Adipocyte (in vitro differentiated cells): ENCODE measurements at regions not wholly inside any gene's neighbourhood (a gene's known extent, or its start where the extent isn't known, plus 50 kb on each side); places are given as distances from the start of the nearest gene placed in this dataset.
"Not testable (repeated sequence)": the region's sequence is repeated elsewhere in the genome, so short reads cannot be mapped to it uniquely, and the experiment has no call there.

Experiments
- DNase-seq: peaks from one replicate; pipeline ENCODE4 v3.0.0-alpha.2; 2015; ENCODE audit warnings: low read depth
- H3K27me3 ChIP-seq: replicated peaks from 2 replicates; pipeline ENCODE4 v1.7.0; 2013; ENCODE audit warnings: mild to moderate bottlenecking, low read length, moderate library complexity; ENCODE audit not compliant: control insufficient read depth, insufficient read depth
- H3K36me3 ChIP-seq: 2 replicates; pipeline ENCODE4 v1.7.0; 2013; ENCODE audit warnings: low read length, mild to moderate bottlenecking, moderate library complexity; ENCODE audit not compliant: control insufficient read depth, insufficient read depth, severe bottlenecking
- H3K4me1 ChIP-seq: 2 replicates; pipeline ENCODE4 v1.7.0; 2013; ENCODE audit warnings: mild to moderate bottlenecking, low read length, moderate library complexity; ENCODE audit not compliant: control insufficient read depth, insufficient read depth
- H3K4me3 ChIP-seq: 2 replicates; pipeline ENCODE4 v1.7.0; 2013; ENCODE audit warnings: mild to moderate bottlenecking, low read length, moderate library complexity
- H3K9ac ChIP-seq: 2 replicates; pipeline ENCODE4 v1.7.0; 2013; ENCODE audit warnings: mild to moderate bottlenecking, low read length, moderate library complexity
- H3K9me3 ChIP-seq: 2 replicates; pipeline ENCODE4 v1.7.0; 2013; ENCODE audit warnings: mild to moderate bottlenecking, low read length, moderate library complexity; ENCODE audit not compliant: control insufficient read depth

DNA sequence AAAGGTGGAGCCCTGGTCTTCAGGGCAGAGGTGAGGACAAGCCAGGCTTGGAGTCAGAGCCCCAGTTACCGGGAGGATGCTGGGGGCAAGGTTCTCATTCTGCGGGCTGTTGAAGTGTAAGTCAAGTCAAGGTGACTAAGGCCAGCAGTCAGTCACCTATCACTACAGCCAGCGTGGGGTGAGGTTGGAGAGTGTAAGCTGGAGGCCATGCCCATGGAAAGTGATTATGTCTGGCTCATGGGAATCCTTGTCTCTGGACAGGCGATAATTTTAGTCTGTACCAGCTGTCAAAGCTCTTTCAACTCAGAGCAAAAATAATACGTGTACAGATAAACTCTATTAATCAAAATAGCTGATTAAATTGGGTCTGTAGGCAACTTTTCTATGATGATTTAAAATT, 143.1 kb downstream of the NR2F2 start:
- Histone ChIP-seq H3K4me3 (no peak overlapping the region), H3K9ac (no peak overlapping the region), H3K9me3 (no peaks in the 10 kb centered on the region), H3K36me3 (no peaks in the 10 kb centered on the region), H3K4me1 (no peaks in the 10 kb centered on the region), H3K27me3 (peaks cover 10% of the 10 kb centered on the region)
- no peak for DNase-seq

DNA sequence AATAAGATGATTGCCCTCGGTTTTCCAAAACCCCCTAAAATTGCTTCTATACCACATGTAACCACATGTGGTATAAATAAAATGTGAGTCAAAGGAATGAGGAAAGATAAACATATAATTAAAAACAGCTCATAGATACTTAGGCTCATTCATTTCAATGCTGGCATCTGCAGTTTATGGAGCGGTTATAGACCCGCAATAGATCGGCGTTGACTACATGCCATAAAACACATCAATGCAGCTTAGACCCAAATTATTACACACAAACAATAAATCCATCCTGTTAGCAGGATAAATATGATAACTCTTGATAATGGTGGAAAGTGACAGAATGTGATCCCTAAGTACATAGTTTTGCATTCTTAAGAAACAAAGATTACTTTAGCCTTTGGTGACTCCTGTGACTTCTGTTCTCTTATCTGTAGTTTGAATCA, 143.7 kb downstream of the NR2F2 start:
- Histone ChIP-seq H3K4me1 (no peaks in the 10 kb centered on the region), H3K9me3 (no peaks in the 10 kb centered on the region), H3K27me3 (peaks cover 4% of the 10 kb centered on the region), H3K4me3 (no peak overlapping the region), H3K36me3 (no peaks in the 10 kb centered on the region), H3K9ac (no peak overlapping the region)
- no peak for DNase-seq

DNA sequence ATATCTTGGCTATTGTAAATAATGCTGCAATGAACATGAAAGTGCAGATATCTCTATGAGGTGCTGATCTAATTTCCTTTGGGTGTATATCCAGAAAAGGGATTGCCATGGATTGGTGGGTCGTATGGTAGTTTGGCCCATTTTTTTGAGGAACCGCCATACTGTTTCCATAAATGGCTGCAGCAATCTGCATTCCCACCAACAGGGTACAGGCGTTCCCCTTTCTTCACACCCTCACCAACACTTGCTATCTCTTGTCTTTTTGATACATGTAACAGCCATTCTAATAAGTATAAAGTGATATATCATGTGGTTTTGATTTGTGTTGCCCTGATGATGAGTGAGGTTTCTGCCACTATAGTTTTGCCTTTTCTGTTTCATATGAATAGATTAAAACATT, 146.7 kb downstream of the NR2F2 start:
- no peaks in the 10 kb centered on the region for H3K36me3 ChIP-seq
- no peaks in the 10 kb centered on the region for H3K27me3 ChIP-seq
- DNase-seq, result no peak

GRCh38 chr15:96484412-96484811, 153.9 kb downstream of the NR2F2 start:
- H3K9ac ChIP-seq, H3K36me3 ChIP-seq, H3K9me3 ChIP-seq, H3K4me1 ChIP-seq, DNase-seq, H3K4me3 ChIP-seq, H3K27me3 ChIP-seq: not testable (repeated sequence)

More for the DNA sequence above, 146.7 kb downstream of the NR2F2 start:
- no peak overlapping the region for H3K9ac ChIP-seq
- H3K4me1 ChIP-seq, result no peaks in the 10 kb centered on the region
- H3K4me3 ChIP-seq, result no peak overlapping the region
- no peaks in the 10 kb centered on the region for H3K9me3 ChIP-seq

DNA sequence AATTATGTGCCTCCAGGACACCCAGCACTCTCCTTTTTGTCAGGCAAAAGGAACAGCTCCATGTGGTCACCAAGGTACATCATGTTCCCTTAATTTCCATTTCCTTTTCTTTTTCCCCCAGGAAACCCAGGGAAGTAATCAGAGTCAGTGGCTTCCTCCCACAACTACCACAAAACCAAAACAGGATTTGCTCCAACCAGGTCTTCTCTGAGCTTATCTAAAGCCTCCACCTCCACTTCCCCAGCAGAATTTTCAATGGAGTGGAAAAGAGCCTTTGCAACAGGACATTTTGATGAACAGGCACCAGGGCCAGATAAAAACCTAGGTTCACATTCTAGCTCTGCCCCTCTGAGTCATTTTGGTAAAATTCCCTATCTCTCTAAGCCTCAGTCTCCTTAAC, 154.3 kb downstream of the NR2F2 start:
- Histone ChIP-seq H3K4me3 (no peak overlapping the region), H3K4me1 (no peaks in the 10 kb centered on the region), H3K36me3 (no peaks in the 10 kb centered on the region), H3K27me3 (no peaks in the 10 kb centered on the region), H3K9me3 (no peaks in the 10 kb centered on the region), H3K9ac (no peak overlapping the region)
- no peak for DNase-seq

DNA sequence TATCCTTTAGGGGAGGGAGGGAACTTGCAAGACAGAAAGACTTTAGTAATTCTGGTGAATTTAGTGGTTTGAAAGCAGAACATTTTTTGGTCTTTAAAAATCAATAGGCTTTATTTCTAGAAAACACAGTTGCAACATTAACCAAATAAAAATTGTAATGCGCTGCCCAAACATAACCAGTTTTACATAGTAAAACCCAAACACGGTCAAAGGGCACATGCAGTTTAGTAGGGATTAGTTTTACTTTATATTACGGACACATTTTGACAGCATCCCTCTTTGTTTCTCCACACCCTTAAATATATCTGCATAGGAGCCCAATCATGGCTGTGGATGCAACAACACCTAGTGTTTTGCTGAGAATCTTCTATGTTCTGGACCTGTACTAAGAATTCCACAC, 156.7 kb downstream of the NR2F2 start:
- H3K4me1 ChIP-seq, result no peaks in the 10 kb centered on the region
- no peak overlapping the region for H3K9ac ChIP-seq
- no peaks in the 10 kb centered on the region for H3K27me3 ChIP-seq
- H3K36me3 ChIP-seq, result no peaks in the 10 kb centered on the region
- H3K4me3 ChIP-seq, result no peak overlapping the region
- no peaks in the 10 kb centered on the region for H3K9me3 ChIP-seq
- DNase-seq, result no peak

- H3K27me3 ChIP-seq, H3K36me3 ChIP-seq, H3K4me1 ChIP-seq, DNase-seq, H3K9ac ChIP-seq, H3K9me3 ChIP-seq: not testable (repeated sequence)
- peak overlapping the region; percentile 44 for H3K4me3 ChIP-seq
Measured at GRCh38 chr15:96491066-96491699, 160.7 kb downstream of the NR2F2 start.

- not testable (repeated sequence) for H3K9ac ChIP-seq, H3K36me3 ChIP-seq, DNase-seq, H3K9me3 ChIP-seq, H3K4me1 ChIP-seq, H3K27me3 ChIP-seq, H3K4me3 ChIP-seq
Measured at GRCh38 chr15:96491700-96492644, 161.5 kb downstream of the NR2F2 start.

- Histone ChIP-seq H3K36me3 (no peaks in the 10 kb centered on the region), H3K9ac (no peak overlapping the region), H3K27me3 (peaks cover 3% of the 10 kb centered on the region), H3K9me3 (no peaks in the 10 kb centered on the region), H3K4me3 (no peak overlapping the region), H3K4me1 (no peaks in the 10 kb centered on the region)
- no peak for DNase-seq
Measured at GRCh38 chr15:96494505-96494904, 164.0 kb downstream of the NR2F2 start.

DNA sequence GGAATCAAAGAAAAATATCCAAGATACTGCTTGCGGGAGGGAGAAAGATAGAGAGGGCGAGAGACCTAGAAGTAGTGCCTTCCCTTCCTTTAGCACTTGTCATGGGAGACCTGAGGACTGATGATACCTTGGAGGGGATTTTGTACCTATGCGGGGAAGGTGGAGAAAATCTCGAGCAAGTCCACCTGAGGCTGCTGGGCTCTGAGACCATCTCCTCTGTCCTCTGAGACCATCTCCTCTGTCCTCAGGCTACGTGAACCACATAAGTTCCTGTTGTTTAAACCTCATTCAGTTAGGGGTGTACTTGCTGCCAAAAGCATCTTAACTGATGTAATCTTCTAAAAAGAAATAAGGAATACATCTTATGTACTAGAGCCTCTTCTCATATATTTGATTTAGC, 164.9 kb downstream of the NR2F2 start:
- DNase-seq, result no peak
- no peaks in the 10 kb centered on the region for H3K4me1 ChIP-seq
- H3K9me3 ChIP-seq, result no peaks in the 10 kb centered on the region

DNA sequence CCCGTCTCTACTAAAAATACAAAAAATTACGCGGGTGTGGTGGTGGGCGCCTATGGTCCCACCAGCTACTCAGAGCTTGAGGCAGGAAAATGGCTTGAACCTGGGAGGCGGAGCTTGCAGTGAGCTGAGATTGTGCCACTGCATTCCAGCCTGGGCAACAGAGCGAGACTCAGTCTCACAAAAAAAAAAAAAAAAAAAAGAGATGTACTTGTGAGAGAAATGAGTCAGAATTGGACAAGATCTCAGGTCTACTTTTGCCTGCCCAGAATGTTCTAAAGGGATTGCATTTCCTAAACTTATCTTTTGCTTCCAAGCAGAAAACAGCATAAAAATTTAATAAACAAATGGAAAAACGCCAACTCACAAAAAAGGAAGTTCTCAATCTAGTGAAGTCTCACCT, 167.5 kb downstream of the NR2F2 start:
- no peak overlapping the region for H3K9ac ChIP-seq
- no peaks in the 10 kb centered on the region for H3K9me3 ChIP-seq
- no peak for DNase-seq
- no peak overlapping the region for H3K4me3 ChIP-seq
- H3K4me1 ChIP-seq, result no peaks in the 10 kb centered on the region
- no peaks in the 10 kb centered on the region for H3K36me3 ChIP-seq
- peaks cover 7% of the 10 kb centered on the region for H3K27me3 ChIP-seq

More for the DNA sequence above, 164.9 kb downstream of the NR2F2 start:
- Histone ChIP-seq H3K27me3 (peaks cover 5% of the 10 kb centered on the region), H3K36me3 (no peaks in the 10 kb centered on the region), H3K9ac (no peak overlapping the region), H3K4me3 (no peak overlapping the region)
